Medulla oblongata (tissue), 1 donor: ENCODE measurements at regions not wholly inside any gene's neighbourhood (a gene's known extent, or its start where the extent isn't known, plus 50 kb on each side); places are given as distances from the start of the nearest gene placed in this dataset.

Experiments
- DNase-seq: peaks from one replicate; pipeline ENCODE4 v3.0.0-alpha.2; 2015; ENCODE audit errors: extremely low spot score

DNA sequence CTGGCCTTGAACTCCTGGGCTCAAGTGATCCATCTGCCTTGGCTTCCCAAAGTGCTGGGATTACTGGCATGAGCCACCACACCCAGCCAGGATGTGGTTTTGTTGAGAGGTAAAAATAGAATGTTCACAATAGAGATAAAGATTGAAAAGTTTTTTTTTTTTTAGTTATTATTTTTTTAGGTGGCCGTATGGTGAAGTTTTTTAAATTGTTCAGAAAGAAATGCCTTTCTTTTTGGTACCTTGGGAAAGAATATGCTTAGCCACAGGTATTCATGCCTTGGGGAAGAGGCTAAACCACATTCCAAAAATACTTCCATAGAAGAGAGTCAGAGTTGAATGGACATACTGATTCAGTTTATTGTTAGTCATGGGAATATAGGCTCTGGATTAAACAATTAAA, 143.4 kb downstream of the C11orf91 start:
- no peak for DNase-seq

GRCh38 chr11:33554219-33554618, 146.4 kb downstream of the C11orf91 start:
- no peak for DNase-seq

GRCh38 chr11:33553486-33553885, 147.1 kb downstream of the C11orf91 start:
- no peak for DNase-seq

DNA sequence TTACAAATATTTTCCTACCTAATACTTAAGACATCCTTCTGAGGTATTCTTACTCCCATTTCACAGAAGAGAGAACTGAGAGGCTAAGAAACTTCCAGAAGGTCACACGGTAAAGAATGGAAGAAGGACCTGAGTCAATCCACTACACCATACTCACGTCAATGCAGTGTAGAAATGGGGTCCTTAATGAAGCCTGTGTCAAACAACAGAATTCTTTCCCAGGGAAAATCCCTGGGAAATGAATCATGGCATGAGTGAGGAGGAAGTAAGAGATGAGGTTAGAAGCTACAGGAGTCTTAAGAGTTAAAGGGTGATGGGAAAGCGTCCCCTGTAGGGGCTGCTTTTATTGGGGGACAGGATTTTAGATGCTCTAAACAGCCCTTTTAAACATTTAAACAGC, 147.9 kb downstream of the C11orf91 start:
- no peak for DNase-seq

DNA sequence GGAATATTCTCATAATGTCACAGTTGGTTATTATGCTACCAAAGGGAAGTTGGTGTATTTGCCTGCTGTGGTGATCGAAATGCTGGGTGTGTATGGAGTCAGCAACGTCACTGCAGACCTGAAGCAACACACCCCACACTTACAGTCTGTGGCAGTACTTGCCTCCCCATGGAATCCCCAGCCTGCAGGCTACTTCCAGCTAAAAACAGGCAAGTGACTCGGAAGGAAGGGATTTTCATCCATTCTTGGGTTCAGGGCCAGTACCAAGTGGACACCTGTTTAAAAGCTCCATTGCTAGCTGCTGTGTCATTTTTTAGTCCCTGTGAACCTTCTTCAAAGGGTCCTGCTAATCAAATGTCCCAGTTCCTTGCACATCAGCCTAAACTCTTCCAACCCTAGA, 149.6 kb downstream of the C11orf91 start:
- no peak for DNase-seq

GRCh38 chr11:33549483-33549882, 151.1 kb downstream of the C11orf91 start:
- DNase-seq = no peak

DNA sequence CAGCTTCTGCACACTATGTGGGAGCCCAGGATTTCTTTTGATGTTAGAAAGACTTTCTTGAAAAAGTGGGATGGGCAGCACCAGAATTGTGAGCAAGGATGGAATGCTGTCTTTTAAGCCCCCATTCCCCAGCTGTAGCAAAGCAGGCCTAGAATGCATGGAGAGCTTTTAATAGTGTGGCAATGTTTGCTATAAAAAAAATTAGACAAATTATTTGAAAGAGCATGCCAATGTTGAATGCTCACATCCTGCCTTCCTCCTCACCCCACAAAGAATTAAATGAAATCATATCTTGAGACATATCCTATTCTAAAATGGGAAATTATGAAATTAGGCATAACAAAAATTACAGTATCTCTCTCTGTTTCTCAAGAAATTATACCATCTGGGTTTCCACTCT, 154.7 kb downstream of the C11orf91 start:
- no peak for DNase-seq

DNA sequence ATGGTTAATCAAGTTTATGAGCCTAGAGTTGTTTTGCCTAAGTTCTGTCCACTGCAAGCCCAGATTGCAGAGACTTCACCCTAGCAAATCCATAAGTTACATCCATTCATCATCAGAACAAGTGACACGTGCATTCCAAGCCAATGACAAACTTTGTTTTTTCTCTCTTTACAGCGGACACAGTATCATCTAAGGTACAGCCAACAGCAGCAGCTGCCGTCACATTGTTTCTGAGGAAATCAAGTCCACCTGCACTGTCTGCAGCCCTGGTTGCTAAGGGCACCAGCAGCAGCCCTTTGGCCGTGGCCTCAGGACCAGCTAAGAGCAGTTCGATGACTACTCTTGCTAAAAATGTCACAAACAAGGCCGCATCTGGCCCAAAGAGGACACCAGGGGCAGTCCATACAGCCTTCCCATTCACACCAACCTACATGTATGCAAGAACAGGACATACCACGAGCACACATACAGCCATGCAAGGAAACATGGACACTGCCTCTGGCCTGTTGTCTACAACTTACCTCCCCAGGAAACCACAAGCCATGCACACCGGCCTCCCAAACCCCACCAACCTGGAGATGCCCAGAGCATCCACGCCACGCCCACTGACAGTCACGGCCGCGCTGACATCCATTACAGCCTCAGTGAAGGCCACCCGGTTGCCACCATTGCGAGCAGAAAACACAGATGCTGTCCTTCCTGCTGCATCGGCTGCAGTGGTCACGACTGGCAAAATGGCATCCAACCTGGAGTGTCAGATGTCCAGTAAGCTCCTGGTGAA, 155.8 kb downstream of the C11orf91 start:
- no peak for DNase-seq

DNA sequence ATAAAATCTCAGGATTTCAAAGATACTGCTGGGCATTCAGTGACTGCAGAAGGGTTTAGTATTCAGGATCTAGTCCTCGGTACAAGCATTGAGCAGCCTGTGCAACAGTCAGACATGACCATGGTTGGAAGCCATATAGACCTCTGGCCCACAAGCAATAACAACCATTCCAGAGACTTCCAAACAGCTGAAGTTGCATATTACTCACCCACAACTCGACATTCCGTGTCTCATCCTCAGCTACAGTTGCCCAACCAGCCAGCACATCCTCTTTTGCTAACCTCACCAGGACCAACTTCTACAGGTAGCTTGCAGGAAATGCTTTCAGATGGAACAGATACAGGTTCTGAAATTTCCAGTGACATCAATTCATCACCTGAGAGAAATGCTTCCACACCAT, 156.8 kb downstream of the C11orf91 start:
- DNase-seq = no peak

GRCh38 chr11:33542921-33543320, 157.7 kb downstream of the C11orf91 start:
- DNase-seq = peak; percentile 65

GRCh38 chr11:33540946-33541915, 159.4 kb downstream of the C11orf91 start:
- DNase-seq = no peak

DNA sequence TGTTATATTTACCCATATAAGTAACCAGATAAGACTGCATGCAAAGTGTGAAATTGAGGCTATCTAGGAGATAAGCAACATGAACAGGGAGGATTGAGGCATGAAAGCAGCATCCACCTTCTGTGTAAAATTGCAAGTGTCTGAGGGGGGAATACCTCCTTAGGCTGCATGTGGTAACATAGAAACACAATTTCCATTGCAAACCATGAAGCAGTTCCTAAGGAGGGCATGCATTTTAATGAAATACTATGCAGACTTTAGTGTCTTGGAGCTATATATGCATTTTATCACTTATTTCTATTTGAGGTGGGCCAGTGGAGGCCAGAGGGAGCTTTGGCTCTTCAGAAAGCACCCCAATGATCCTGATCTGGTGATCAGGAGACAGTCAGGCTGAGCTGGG, 160.2 kb downstream of the C11orf91 start:
- no peak for DNase-seq

DNA sequence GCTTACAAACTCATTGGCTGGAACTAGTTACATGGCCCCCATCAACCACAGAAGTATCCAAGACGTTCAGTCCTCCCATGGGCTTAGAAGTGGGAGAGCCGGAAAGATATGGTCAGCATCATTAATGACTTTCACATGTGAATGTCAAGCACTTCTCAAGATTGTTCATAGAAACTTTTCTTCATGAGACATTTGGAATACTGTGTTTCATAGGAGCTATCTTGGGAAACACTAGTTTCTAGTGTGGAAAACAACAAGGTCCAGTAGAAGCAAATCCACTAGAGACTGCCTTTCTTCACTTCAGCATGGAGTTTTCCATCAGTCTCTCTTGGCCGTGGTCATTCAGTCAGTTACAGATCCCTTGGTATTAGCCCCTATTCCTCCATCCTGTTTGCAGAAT, 160.9 kb downstream of the C11orf91 start:
- no peak for DNase-seq

DNA sequence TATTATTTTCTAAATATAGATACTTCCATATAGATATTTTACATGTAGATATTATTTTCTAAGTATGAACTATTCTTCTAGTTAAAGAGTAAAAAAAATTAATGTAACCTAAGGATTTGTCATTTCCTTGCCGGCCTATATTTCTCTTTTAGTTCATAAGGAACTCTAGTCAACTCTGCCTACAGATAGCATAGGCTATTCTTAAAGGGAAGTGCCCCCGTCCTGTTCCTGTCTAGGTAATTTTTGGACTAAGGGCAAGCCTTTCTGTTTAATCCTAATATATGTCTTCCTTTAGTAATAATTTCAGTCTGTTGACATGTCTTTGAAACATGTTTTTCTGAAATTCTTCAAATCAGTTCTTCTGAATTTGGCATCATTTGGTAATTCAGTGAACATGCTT, 161.9 kb downstream of the C11orf91 start:
- no peak for DNase-seq

DNA sequence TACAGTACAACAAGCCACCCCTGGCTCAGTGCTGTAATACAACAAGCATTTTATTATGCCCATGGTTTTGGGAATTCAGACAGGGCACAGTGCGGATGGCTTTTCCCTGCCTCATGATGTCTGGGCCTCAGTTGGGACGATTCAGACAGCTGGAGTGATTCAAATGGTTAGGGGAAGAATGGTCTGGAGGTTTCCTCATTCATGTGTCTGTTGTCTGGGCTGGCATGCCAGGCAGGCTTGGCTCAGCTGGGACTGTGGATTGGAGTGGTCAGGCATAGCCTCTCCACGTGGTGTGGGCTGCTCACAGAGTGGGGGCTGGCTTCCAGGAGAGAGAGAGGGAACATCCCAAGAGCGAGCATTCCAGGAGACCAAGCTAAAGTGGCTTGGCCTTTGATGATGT, 164.4 kb downstream of the C11orf91 start:
- peak; percentile 67 for DNase-seq

GRCh38 chr11:33534575-33534974, 166.1 kb downstream of the C11orf91 start:
- no peak for DNase-seq

DNA sequence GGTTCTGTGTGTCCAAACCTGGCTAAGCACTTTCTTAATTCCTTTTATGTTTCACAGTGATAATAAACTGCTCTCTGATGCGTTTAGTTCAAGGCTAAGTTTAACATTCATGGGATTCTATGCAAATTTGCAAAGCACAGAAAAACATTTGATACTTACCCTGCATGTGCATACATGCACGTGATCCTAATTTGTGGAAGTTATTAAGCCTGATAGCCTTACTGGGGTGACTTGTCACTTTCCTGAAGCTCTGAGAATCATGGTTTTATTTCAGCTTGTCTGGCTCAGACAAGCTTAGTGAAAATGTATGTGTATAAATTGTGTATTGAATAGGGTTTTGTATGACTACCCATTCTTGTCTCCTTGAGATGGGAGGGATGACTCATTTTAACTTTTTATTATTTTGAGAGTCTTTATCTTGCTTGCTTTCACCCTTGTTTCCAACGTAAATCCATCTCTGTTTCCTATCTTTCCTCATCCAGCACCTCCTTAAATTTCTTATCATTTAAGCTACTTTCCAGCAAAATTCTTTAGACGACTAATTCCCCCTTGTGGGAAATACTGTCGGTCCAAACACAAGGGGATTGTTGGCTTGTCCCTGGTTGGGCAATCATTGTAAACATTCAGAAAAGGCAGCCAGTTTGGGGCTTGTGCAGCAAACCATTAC, 167.1 kb downstream of the C11orf91 start:
- DNase-seq = no peak

- no peak for DNase-seq
Measured at GRCh38 chr11:33532720-33533385, 167.8 kb downstream of the C11orf91 start.

DNA sequence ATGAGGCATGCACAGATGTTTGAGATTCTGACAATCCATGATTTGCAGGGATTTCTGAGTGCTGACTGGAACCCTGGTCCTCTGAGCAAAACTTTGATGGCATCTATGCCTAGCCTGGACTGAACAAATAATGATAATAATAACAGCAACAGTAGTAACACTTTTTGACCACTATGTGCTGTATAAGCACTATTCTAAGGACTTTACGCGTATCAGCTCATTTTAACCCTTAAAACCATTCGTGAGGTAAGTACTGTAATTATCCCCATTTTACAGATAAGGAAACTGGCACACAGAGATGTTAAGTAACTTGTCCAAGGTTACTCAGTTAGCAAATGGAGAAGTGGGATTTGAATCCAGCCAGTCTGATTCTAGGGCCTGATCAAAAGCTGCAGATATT, 168.4 kb downstream of the C11orf91 start:
- no peak for DNase-seq

GRCh38 chr11:33531743-33532181, 168.9 kb downstream of the C11orf91 start:
- DNase-seq = no peak

DNA sequence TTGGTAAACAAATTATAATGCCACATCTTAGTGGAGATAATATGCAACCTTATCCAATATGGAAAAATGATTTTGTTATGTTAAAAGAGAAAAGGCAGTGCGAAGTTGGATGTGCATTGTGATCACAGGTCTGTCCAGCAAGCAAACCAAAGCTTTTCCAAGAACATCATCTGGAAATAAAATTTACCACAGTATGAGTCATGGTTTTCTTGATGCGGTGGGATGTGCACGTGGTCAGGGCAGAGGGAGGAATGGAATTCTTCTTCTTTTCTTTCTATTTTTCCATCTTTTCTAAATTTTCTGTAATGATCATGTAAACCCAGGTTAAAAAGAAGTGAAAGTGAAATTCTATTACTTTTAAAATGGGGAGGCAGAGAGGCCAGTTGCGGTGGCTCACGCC, 169.8 kb downstream of the C11orf91 start:
- DNase-seq = no peak

GRCh38 chr11:33529461-33529860, 171.2 kb downstream of the C11orf91 start:
- no peak for DNase-seq
